ENCODE measurements at regions not wholly inside any gene's neighbourhood (a gene's known extent, or its start where the extent isn't known, plus 50 kb on each side); places are given as distances from the start of the nearest gene placed in this dataset.

DNA sequence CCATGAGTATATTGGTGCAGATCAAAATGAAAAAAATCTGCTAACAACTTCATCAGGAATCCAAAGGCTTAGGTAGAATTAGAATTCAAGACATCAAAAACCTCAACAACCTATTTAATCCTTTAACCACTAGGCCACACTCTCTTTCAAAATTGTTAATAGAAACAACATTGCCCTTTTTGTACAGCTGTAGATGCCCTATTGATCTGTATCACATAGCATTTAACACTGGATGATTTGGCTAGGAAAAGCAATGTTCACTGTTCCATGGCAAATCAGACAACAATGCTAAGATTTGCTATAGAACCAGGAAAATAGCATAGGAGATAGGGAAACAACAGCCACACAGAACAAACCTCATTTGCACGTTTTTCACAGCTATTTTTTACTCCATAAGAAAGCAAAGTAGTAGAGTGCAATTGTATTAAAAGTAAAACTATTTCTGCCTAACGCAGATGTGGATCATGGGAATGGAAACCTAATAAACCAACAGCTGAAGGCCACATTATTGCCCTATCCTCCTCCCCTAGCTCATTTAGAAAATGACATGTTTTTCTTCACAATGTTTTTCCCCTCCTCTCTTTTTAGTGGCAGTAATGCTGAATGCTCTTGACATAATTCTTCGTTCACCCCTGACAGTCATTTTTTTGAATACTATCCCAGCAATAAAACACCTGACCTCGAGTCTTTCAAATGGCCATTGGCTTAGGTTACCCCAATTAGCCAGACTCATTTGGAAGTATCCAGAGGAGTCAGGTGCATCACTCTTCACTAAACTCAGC lies 373.0 kb upstream of the CCNH start:
- H3K27me3 Mint-ChIP-seq = peaks cover 55% of the 10 kb centered on the region
- no peak overlapping the region for H3K27ac Mint-ChIP-seq
- H3K4me3 Mint-ChIP-seq = no peak overlapping the region
- no peaks in the 10 kb centered on the region for H3K9me3 Mint-ChIP-seq
- no peak for DNase-seq (ENCODE audit: extremely low spot score, unreplicated experiment)
- no peaks in the 10 kb centered on the region for H3K4me1 Mint-ChIP-seq (ENCODE audit: unreplicated experiment)
- no peak for TF ChIP-seq CTCF (conservative IDR thresholded peaks at IDR 0.05)
- H3K36me3 Mint-ChIP-seq = no peaks in the 10 kb centered on the region

GRCh38 chr5:87784879-87785495 lies 372.3 kb upstream of the CCNH start:
- Mint-ChIP-seq H3K27me3 (peaks cover 55% of the 10 kb centered on the region), H3K9me3 (no peaks in the 10 kb centered on the region), H3K36me3 (no peaks in the 10 kb centered on the region), H3K4me3 (no peak overlapping the region), H3K27ac (no peak overlapping the region), H3K4me1 (ENCODE audit: unreplicated experiment) (no peaks in the 10 kb centered on the region)
- TF ChIP-seq CTCF (conservative IDR thresholded peaks at IDR 0.05) = no peak
- no peak for DNase-seq (ENCODE audit: extremely low spot score, unreplicated experiment)

- DNase-seq (ENCODE audit: extremely low spot score, unreplicated experiment) = no peak
- Mint-ChIP-seq H3K27me3 (peaks cover 55% of the 10 kb centered on the region), H3K4me1 (ENCODE audit: unreplicated experiment) (no peaks in the 10 kb centered on the region), H3K36me3 (no peaks in the 10 kb centered on the region), H3K27ac (no peak overlapping the region), H3K9me3 (no peaks in the 10 kb centered on the region), H3K4me3 (no peak overlapping the region)
- TF ChIP-seq CTCF (conservative IDR thresholded peaks at IDR 0.05) = no peak
These were observed 371.6 kb upstream of the CCNH start for GRCh38 chr5:87784311-87784710.

- TF ChIP-seq CTCF (conservative IDR thresholded peaks at IDR 0.05) = no peak
- H3K4me1 Mint-ChIP-seq (ENCODE audit: unreplicated experiment) = no peaks in the 10 kb centered on the region
- H3K27me3 Mint-ChIP-seq = peaks cover 58% of the 10 kb centered on the region
These were observed 370.2 kb upstream of the CCNH start for GRCh38 chr5:87782916-87783315.

GRCh38 chr5:87781976-87782375 lies 369.2 kb upstream of the CCNH start:
- TF ChIP-seq CTCF (conservative IDR thresholded peaks at IDR 0.05) = no peak
- no peaks in the 10 kb centered on the region for H3K36me3 Mint-ChIP-seq
- no peaks in the 10 kb centered on the region for H3K4me1 Mint-ChIP-seq (ENCODE audit: unreplicated experiment)
- H3K9me3 Mint-ChIP-seq = no peaks in the 10 kb centered on the region
- H3K27me3 Mint-ChIP-seq = peaks cover 59% of the 10 kb centered on the region
- H3K4me3 Mint-ChIP-seq = no peak overlapping the region
- H3K27ac Mint-ChIP-seq = no peak overlapping the region
- DNase-seq (ENCODE audit: extremely low spot score, unreplicated experiment) = no peak

More at GRCh38 chr5:87782916-87783315, 370.2 kb upstream of the CCNH start:
- H3K27ac Mint-ChIP-seq = no peak overlapping the region
- H3K4me3 Mint-ChIP-seq = no peak overlapping the region
- no peaks in the 10 kb centered on the region for H3K9me3 Mint-ChIP-seq
- no peak for DNase-seq (ENCODE audit: extremely low spot score, unreplicated experiment)
- no peaks in the 10 kb centered on the region for H3K36me3 Mint-ChIP-seq

All from type B pancreatic cell (in vitro differentiated cells).